OCI-LY1 (cell line): ENCODE measurements at regions not wholly inside any gene's neighbourhood (a gene's known extent, or its start where the extent isn't known, plus 50 kb on each side); places are given as distances from the start of the nearest gene placed in this dataset.

Experiments
- CTCF ChIP-seq: fragments of 200-600 bp; sonication (generic), shearing (Covaris generic); IDR thresholded peaks from 2 replicates; pipeline ENCODE4 v1.5.1; 2017; ENCODE audit warnings: mild to moderate bottlenecking, antibody characterized with exemption, low read length, moderate library complexity, mixed read lengths
- EZH2 ChIP-seq: fragments of 200-600 bp; sonication (generic), shearing (Covaris generic); IDR thresholded peaks from 2 replicates; pipeline ENCODE4 v1.8.0; 2017; ENCODE audit warnings: borderline replicate concordance, mixed run types, mild to moderate bottlenecking, antibody characterized with exemption, low read length, moderate library complexity, mixed read lengths

- TF ChIP-seq CTCF = no peak
- no peak for TF ChIP-seq EZH2
Measured at GRCh38 chr15:54884312-54884711, 312.4 kb downstream of the RSL24D1 start.
